Fibroblast of lung (primary cell): ENCODE measurements at regions not wholly inside any gene's neighbourhood (a gene's known extent, or its start where the extent isn't known, plus 50 kb on each side); places are given as distances from the start of the nearest gene placed in this dataset.

Experiments
- EZH2 ChIP-seq: IDR thresholded peaks from 2 replicates; pipeline ENCODE4 v1.5.1; 2012; ENCODE audit warnings: low read length, control low read depth, mild to moderate bottlenecking; ENCODE audit errors: missing control alignments
- TF ChIP-seq, protein P1 (sequence below), 2 donors: IDR thresholded peaks in 1 of 2; conservative IDR thresholded peaks in 1 of 2; 1 replicate in 1 of 2; 2 replicates in 1 of 2; pipeline ENCODE4 v1.5.1; 2011 to 2012; ENCODE audit warnings: low read length in 2 of 2, control low read depth in 1 of 2, inconsistent platforms in 1 of 2, low read depth in 1 of 2, mild to moderate bottlenecking in 1 of 2

DNA sequence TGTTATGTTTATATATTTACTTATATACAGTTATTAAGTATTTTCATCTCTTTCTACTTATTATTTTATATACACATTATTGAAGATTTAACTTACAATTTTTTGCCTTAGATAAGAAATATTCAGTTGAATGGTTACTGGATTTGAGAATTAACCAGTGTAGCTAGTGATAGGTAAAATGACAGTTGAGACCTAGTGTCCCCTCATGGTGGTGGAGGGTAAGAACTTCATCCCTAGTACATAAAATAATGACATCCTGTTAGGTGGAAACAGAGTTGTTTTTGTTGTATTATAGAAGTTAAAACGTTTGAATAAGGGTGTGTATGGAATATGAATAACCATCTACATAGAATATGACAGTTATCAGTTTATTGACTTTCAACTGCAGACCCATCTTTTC is 1152.4 kb upstream of the ALCAM start:
- TF ChIP-seq, protein P1, sequence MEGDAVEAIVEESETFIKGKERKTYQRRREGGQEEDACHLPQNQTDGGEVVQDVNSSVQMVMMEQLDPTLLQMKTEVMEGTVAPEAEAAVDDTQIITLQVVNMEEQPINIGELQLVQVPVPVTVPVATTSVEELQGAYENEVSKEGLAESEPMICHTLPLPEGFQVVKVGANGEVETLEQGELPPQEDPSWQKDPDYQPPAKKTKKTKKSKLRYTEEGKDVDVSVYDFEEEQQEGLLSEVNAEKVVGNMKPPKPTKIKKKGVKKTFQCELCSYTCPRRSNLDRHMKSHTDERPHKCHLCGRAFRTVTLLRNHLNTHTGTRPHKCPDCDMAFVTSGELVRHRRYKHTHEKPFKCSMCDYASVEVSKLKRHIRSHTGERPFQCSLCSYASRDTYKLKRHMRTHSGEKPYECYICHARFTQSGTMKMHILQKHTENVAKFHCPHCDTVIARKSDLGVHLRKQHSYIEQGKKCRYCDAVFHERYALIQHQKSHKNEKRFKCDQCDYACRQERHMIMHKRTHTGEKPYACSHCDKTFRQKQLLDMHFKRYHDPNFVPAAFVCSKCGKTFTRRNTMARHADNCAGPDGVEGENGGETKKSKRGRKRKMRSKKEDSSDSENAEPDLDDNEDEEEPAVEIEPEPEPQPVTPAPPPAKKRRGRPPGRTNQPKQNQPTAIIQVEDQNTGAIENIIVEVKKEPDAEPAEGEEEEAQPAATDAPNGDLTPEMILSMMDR (conservative IDR thresholded peaks at IDR 0.05 in 1 of 2, IDR thresholded peaks at IDR 0.05 in 1 of 2; ENCODE audit: low read depth in 1 of 2, low read length in 2 of 2), result no peak
- no peak for TF ChIP-seq EZH2
